ENCODE measurements at regions not wholly inside any gene's neighbourhood (a gene's known extent, or its start where the extent isn't known, plus 50 kb on each side); places are given as distances from the start of the nearest gene placed in this dataset.
"Not testable (repeated sequence)": the region's sequence is repeated elsewhere in the genome, so short reads cannot be mapped to it uniquely, and the experiment has no call there.

- DNase-seq: no peak
Measured at GRCh38 chr7:113030489-113030888, 56.1 kb downstream of the GPR85 start.

GRCh38 chr7:113026941-113027340, 59.7 kb downstream of the GPR85 start:
- no peak for DNase-seq

- DNase-seq: not testable (repeated sequence)
Measured at GRCh38 chr7:113017144-113017857, 69.3 kb downstream of the GPR85 start.

GRCh38 chr7:113015034-113015645, 71.5 kb downstream of the GPR85 start:
- no peak for DNase-seq

- no peak for DNase-seq
Measured at GRCh38 chr7:113013761-113014449, 72.7 kb downstream of the GPR85 start.

- not testable (repeated sequence) for DNase-seq
Measured at GRCh38 chr7:113012862-113013261, 73.8 kb downstream of the GPR85 start.

- no peak for DNase-seq
Measured at GRCh38 chr7:113010377-113010776, 76.2 kb downstream of the GPR85 start.

GRCh38 chr7:113008755-113009154, 77.9 kb downstream of the GPR85 start:
- DNase-seq: no peak

- DNase-seq: no peak
Measured at GRCh38 chr7:113004726-113005454, 81.7 kb downstream of the GPR85 start.

GRCh38 chr7:113000316-113001020, 86.2 kb downstream of the GPR85 start:
- no peak for DNase-seq

- DNase-seq: no peak
Measured at GRCh38 chr7:112997831-112998230, 88.8 kb downstream of the GPR85 start.

- no peak for DNase-seq
Measured at GRCh38 chr7:112996331-112996871, 90.2 kb downstream of the GPR85 start.

GRCh38 chr7:112995059-112995824, 91.4 kb downstream of the GPR85 start:
- no peak for DNase-seq

GRCh38 chr7:112994656-112995055, 92.0 kb downstream of the GPR85 start:
- DNase-seq: no peak

- DNase-seq: no peak
Measured at GRCh38 chr7:112990624-112991023, 96.0 kb downstream of the GPR85 start.

GRCh38 chr7:112989531-112989930, 97.1 kb downstream of the GPR85 start:
- DNase-seq: no peak

- no peak for DNase-seq
Measured at GRCh38 chr7:112987171-112987570, 99.5 kb downstream of the GPR85 start.

- DNase-seq: peak; percentile 16
Measured at GRCh38 chr7:112986256-112987031, 100.2 kb downstream of the GPR85 start.

GRCh38 chr7:112985377-112985987, 101.1 kb downstream of the GPR85 start:
- no peak for DNase-seq

- DNase-seq: no peak
Measured at GRCh38 chr7:112982441-112983063, 104.1 kb downstream of the GPR85 start.
